GM12878 (cell line): ENCODE measurements at regions not wholly inside any gene's neighbourhood (a gene's known extent, or its start where the extent isn't known, plus 50 kb on each side); places are given as distances from the start of the nearest gene placed in this dataset.

Source experiments
- CHD2 ChIP-seq: IDR thresholded peaks from 2 replicates; pipeline ENCODE4 v1.6.1; 2011; ENCODE audit warnings: low read depth, low read length, improper control_type of control experiment, borderline replicate concordance
- POLR2A ChIP-seq: IDR thresholded peaks from 2 replicates; pipeline ENCODE4 v1.6.1; 2011; ENCODE audit warnings: low read depth, mild to moderate bottlenecking, low read length
- POLR2AphosphoS5 ChIP-seq: IDR thresholded peaks from 2 replicates; pipeline ENCODE4 v1.6.1; 2011; ENCODE audit warnings: mild to moderate bottlenecking, low read length, inconsistent platforms
- TAF1 ChIP-seq: IDR thresholded peaks from 2 replicates; pipeline ENCODE4 v1.6.1; 2011; ENCODE audit warnings: mild to moderate bottlenecking, low read depth, low read length, borderline replicate concordance
- YBX1 ChIP-seq: fragments of 450-650 bp; IDR thresholded peaks from 2 replicates; pipeline ENCODE4 v1.6.1; 2016; ENCODE audit warnings: antibody characterized with exemption

DNA sequence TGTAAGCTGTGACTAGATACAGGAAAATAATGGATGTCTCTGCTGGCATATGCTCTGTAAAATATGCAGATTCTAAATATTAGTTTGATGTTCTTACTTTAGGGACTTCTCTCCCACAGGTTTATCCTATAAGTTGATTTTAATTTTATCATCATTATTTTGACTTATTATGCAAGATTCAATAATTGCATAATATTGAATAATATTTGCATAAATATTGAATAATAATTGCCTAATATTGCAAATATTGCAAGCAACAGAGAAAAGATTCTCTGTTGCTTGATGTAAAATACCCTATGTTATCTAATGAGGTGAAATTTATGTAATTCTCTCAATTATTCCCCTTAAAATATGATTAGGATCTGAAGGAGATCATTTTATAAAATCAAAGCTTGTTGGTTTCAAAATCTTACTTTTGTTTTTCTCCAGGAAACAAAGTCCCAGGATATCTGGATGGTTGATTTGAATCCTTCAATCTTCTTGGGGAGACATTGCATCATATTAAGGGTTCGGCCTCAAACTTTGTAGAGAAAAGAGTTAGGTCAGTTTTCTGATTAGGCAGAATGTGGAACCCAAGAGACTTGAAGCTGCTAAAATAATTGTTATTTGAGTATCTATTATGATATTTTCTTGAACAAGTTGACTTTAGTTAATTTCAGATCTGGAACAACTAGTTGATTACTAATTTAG is 92.8 kb upstream of the MTPN start:
- no peak for TF ChIP-seq POLR2AphosphoS5
- TF ChIP-seq POLR2A, result no peak
- TF ChIP-seq YBX1, result no peak
- no peak for TF ChIP-seq TAF1
- no peak for TF ChIP-seq CHD2
